IPS-NIHi11 (cell line): ENCODE measurements at regions not wholly inside any gene's neighbourhood (a gene's known extent, or its start where the extent isn't known, plus 50 kb on each side); places are given as distances from the start of the nearest gene placed in this dataset.

Source experiments
- DNase-seq: peaks from one replicate; pipeline ENCODE4 v3.0.0; 2012; ENCODE audit warnings: mixed read lengths, low spot score

- DNase-seq: no peak
These were observed 251.2 kb downstream of the CSNK1G3 start for GRCh38 chr5:123763201-123763600.

GRCh38 chr5:123756816-123757215 is 244.8 kb downstream of the CSNK1G3 start:
- no peak for DNase-seq

GRCh38 chr5:123756318-123756665 is 244.3 kb downstream of the CSNK1G3 start:
- DNase-seq: no peak

- DNase-seq: no peak
These were observed 243.8 kb downstream of the CSNK1G3 start for GRCh38 chr5:123755653-123756317.

- no peak for DNase-seq
These were observed 242.9 kb downstream of the CSNK1G3 start for GRCh38 chr5:123754908-123755307.

GRCh38 chr5:123753937-123754891 is 242.2 kb downstream of the CSNK1G3 start:
- DNase-seq: no peak

- DNase-seq: no peak
These were observed 241.4 kb downstream of the CSNK1G3 start for GRCh38 chr5:123753180-123753936.

- DNase-seq: no peak
These were observed 240.7 kb downstream of the CSNK1G3 start for GRCh38 chr5:123752552-123753179.

GRCh38 chr5:123751670-123752069 is 239.7 kb downstream of the CSNK1G3 start:
- no peak for DNase-seq

GRCh38 chr5:123748239-123748638 is 236.3 kb downstream of the CSNK1G3 start:
- DNase-seq: no peak

- no peak for DNase-seq
These were observed 234.8 kb downstream of the CSNK1G3 start for GRCh38 chr5:123746683-123747360.

- no peak for DNase-seq
These were observed 232.1 kb downstream of the CSNK1G3 start for GRCh38 chr5:123743990-123744583.

- DNase-seq: no peak
These were observed 223.4 kb downstream of the CSNK1G3 start for GRCh38 chr5:123735384-123735783.

- DNase-seq: no peak
These were observed 220.3 kb downstream of the CSNK1G3 start for GRCh38 chr5:123732257-123732656.

- no peak for DNase-seq
These were observed 210.5 kb downstream of the CSNK1G3 start for GRCh38 chr5:123722451-123722850.

- DNase-seq: no peak
These were observed 209.8 kb downstream of the CSNK1G3 start for GRCh38 chr5:123721675-123722276.

- DNase-seq: no peak
These were observed 209.0 kb downstream of the CSNK1G3 start for GRCh38 chr5:123720955-123721354.

- no peak for DNase-seq
These were observed 208.4 kb downstream of the CSNK1G3 start for GRCh38 chr5:123720339-123720738.

- DNase-seq: no peak
These were observed 207.0 kb downstream of the CSNK1G3 start for GRCh38 chr5:123719004-123719403.

- no peak for DNase-seq
These were observed 206.3 kb downstream of the CSNK1G3 start for GRCh38 chr5:123718238-123718637.

- DNase-seq: no peak
These were observed 205.2 kb downstream of the CSNK1G3 start for GRCh38 chr5:123717139-123717538.
